HepG2 (cell line): ENCODE measurements at regions not wholly inside any gene's neighbourhood (a gene's known extent, or its start where the extent isn't known, plus 50 kb on each side); places are given as distances from the start of the nearest gene placed in this dataset.

Source experiments
- ATAC-seq: fragments of 200-7000 bp; cut with Tn5 transposase; 3 replicates; pipeline ENCODE4 v1.9.1; 2020; ENCODE audit warnings: mild to moderate bottlenecking, moderate library complexity
- BruUV-seq: library from RNA; stranded (reverse); fragments of 400-500 nt; replicated peaks from 2 replicates; lab custom pipeline; 2021; lab: Mats Ljungman, UMichigan
- CTCF ChIA-PET: fragments of 300-600 bp; formaldehyde crosslinking; extraction: SDS; loops from one replicate; lab custom pipeline; 2021; ENCODE audit warnings: low total read pairs, inconsistent platforms, low intra/inter-chr PET ratio; lab: Yijun Ruan, JAX
- POLR2A ChIA-PET: fragments of 350-600 bp; sonication (Branson Sonifier 250); formaldehyde crosslinking; loops from one replicate; lab custom pipeline; 2020; ENCODE audit warnings: antibody characterized with exemption, inconsistent platforms; lab: Yijun Ruan, JAX
- DNase-seq: peaks from one replicate; pipeline ENCODE4 v3.0.0-alpha.2; 2015; ENCODE audit warnings: low spot score
- FAIRE-seq: peaks from 3 replicates; lab custom pipeline; 2011; peaks lifted over from hg19 to GRCh38; lab: Jason Lieb, UNC
- H2AFZ ChIP-seq: one replicate; pipeline ENCODE4 v1.6.1; 2011; ENCODE audit warnings: low read length, inconsistent platforms
- H3K27ac ChIP-seq: fragments of 300-600 bp; 3 replicates; pipeline ENCODE4 v1.8.0; 2011; ENCODE audit warnings: mixed run types, mild to moderate bottlenecking, mixed read lengths, low read length, inconsistent platforms; ENCODE audit not compliant: insufficient read depth; ENCODE audit errors: extremely low read length
- H3K27me3 ChIP-seq, 2 experiments: fragments of 200-600 bp in 1 of 2; 2 replicates in 1 of 2; 3 replicates in 1 of 2; pipeline versions ENCODE4 v1.6.0 to v1.8.0; 2011; ENCODE audit warnings: low read length in 2 of 2, mild to moderate bottlenecking in 2 of 2, moderate library complexity in 2 of 2, inconsistent platforms in 1 of 2; ENCODE audit not compliant: insufficient read depth in 2 of 2, control insufficient read depth in 1 of 2
- H3K36me3 ChIP-seq, 2 experiments: fragments of 200-600 bp in 1 of 2; replicated peaks in 1 of 2; 2 replicates in 1 of 2; 3 replicates in 1 of 2; pipeline versions ENCODE4 v1.5.1 to v1.8.0; 2011; ENCODE audit warnings: low read length in 2 of 2, inconsistent platforms in 1 of 2; ENCODE audit not compliant: insufficient read depth in 2 of 2, control insufficient read depth in 1 of 2
- H3K4me1 ChIP-seq: 2 replicates; pipeline ENCODE4 v1.5.1; 2012; ENCODE audit warnings: low read length, inconsistent platforms; ENCODE audit not compliant: insufficient read depth
- H3K4me2 ChIP-seq: 2 replicates; pipeline ENCODE4 v1.6.0; 2011; ENCODE audit warnings: low read depth, low read length, inconsistent platforms
- H3K4me3 ChIP-seq, 3 experiments: fragments of 200-600 bp in 1 of 3; sonication (generic), shearing (Covaris generic) in 1 of 3; replicated peaks in 1 of 3; 2 replicates each; pipeline ENCODE4 v1.5.1; 2011 to 2016; ENCODE audit warnings: low read length in 3 of 3, inconsistent platforms in 2 of 3, low read depth in 2 of 3, mild to moderate bottlenecking in 2 of 3, control low read depth in 1 of 3, mixed read lengths in 1 of 3; ENCODE audit not compliant: insufficient read depth in 1 of 3
- H3K79me2 ChIP-seq: one replicate; pipeline ENCODE4 v1.6.1; 2011; ENCODE audit warnings: low read length, inconsistent platforms; ENCODE audit not compliant: insufficient read depth
- H3K9ac ChIP-seq: 2 replicates; pipeline ENCODE4 v1.6.0; 2011; ENCODE audit warnings: mild to moderate bottlenecking, low read depth, low read length, inconsistent platforms; ENCODE audit not compliant: insufficient read depth
- H3K9me3 ChIP-seq: 2 replicates; pipeline ENCODE4 v1.5.1; 2012; ENCODE audit warnings: mild to moderate bottlenecking, low read length
- H4K20me1 ChIP-seq: 2 replicates; pipeline ENCODE4 v1.6.0; 2011; ENCODE audit warnings: inconsistent platforms, mild to moderate bottlenecking, low read length, moderate library complexity; ENCODE audit not compliant: insufficient read depth
- BCLAF1 ChIP-seq: fragments of 450-650 bp; IDR thresholded peaks from 2 replicates; pipeline ENCODE4 v1.6.1; 2017; ENCODE audit warnings: mild to moderate bottlenecking
- CC2D1A ChIP-seq: sonication (generic); formaldehyde crosslinking; IDR thresholded peaks from 2 replicates; pipeline ENCODE4 v1.8.1; 2023; ENCODE audit warnings: mild to moderate bottlenecking, missing genetic modification reagents
- GATAD2A ChIP-seq: IDR thresholded peaks from 2 replicates; pipeline ENCODE4 v1.6.1; 2016
- LRRFIP1 ChIP-seq: sonication (generic); formaldehyde crosslinking; conservative IDR thresholded peaks from 2 replicates; pipeline ENCODE4 v1.4.0; 2020; ENCODE audit warnings: missing genetic modification reagents
- MED8 ChIP-seq: sonication (generic); formaldehyde crosslinking; IDR thresholded peaks from 2 replicates; pipeline ENCODE4 v1.8.1; 2023; ENCODE audit warnings: mild to moderate bottlenecking, missing genetic modification reagents; ENCODE audit not compliant: insufficient replicate concordance
- PPARG ChIP-seq: conservative IDR thresholded peaks from 2 replicates; pipeline ENCODE4 v1.6.1; 2016; ENCODE audit warnings: missing biosample characterization, missing genetic modification reagents
- TCF12 ChIP-seq, 2 experiments: fragments of 450-650 bp in 1 of 2; sonication (generic) in 1 of 2; formaldehyde crosslinking in 1 of 2; IDR thresholded peaks; 2 replicates each; pipeline versions ENCODE4 v1.6.1 to v1.8.0; 2017 to 2022; ENCODE audit warnings: antibody characterized with exemption in 1 of 2, mild to moderate bottlenecking in 1 of 2, missing genetic modification reagents in 1 of 2, moderate library complexity in 1 of 2
- ZNF607 ChIP-seq: sonication (generic); formaldehyde crosslinking; IDR thresholded peaks from 2 replicates; pipeline ENCODE4 v1.5.1; 2020; ENCODE audit warnings: missing genetic modification reagents, mild to moderate bottlenecking, borderline replicate concordance
- in situ Hi-C: cut with HindIII; loops from 2 replicates; pipeline ENCODE4 v1.10.0; 2017; ENCODE audit warnings: low pct_unique_long_range_greater_than_20kb; ENCODE audit not compliant: extremely low pct_ligation_motif_present
- intact Hi-C: fragments of 100-400 bp; cut with micrococcal nuclease; formaldehyde crosslinking; loops from one replicate; pipeline ENCODE4 v1.10.0; 2022; ENCODE audit not compliant: unreplicated experiment
- TF ChIP-seq, protein P1 (sequence below): IDR thresholded peaks from 2 replicates; pipeline ENCODE4 v1.6.1; 2016; ENCODE audit warnings: missing genetic modification reagents, missing compliant biosample characterization
- TF ChIP-seq, protein P2 (sequence below): sonication (generic); formaldehyde crosslinking; IDR thresholded peaks from 2 replicates; pipeline ENCODE4 v1.5.0; 2020; ENCODE audit warnings: missing genetic modification reagents
- TF ChIP-seq, protein P3 (sequence below): IDR thresholded peaks from 2 replicates; pipeline ENCODE4 v1.6.1; 2016; ENCODE audit warnings: low read depth, control low read depth

DNA sequence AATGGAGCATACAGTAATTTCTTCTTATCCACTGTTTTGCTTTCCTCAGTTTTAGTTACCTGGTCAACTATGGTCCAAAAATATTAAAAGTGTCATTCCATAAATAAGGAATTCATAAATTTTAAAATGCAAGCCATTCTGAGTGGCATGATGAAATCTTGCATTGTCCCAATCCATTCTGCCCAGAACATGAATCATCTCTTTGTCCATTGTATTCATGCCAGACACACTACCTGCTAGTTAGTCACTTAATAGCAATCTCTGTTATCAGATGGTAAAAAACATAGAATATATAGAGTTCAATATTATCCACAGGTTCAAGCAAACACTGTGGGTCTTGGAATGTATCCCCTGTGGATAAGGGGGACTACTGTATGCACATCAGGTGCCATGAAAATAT lies 872.2 kb upstream of the NXPH2 start (continued):
- TF ChIP-seq, protein P1, sequence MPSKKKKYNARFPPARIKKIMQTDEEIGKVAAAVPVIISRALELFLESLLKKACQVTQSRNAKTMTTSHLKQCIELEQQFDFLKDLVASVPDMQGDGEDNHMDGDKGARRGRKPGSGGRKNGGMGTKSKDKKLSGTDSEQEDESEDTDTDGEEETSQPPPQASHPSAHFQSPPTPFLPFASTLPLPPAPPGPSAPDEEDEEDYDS (CRISPR knock-in tag) = no peak
- TF ChIP-seq, protein P2, sequence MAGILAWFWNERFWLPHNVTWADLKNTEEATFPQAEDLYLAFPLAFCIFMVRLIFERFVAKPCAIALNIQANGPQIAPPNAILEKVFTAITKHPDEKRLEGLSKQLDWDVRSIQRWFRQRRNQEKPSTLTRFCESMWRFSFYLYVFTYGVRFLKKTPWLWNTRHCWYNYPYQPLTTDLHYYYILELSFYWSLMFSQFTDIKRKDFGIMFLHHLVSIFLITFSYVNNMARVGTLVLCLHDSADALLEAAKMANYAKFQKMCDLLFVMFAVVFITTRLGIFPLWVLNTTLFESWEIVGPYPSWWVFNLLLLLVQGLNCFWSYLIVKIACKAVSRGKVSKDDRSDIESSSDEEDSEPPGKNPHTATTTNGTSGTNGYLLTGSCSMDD (CRISPR knock-in tag) = no peak
- TF ChIP-seq BCLAF1 = no peak

GRCh38 chr2:139645617-139646016 lies 865.4 kb upstream of the NXPH2 start:
- H2AFZ ChIP-seq = no peak overlapping the region
- POLR2A ChIA-PET = no interaction called here
- no peak for DNase-seq
- peaks cover 67% of the 10 kb centered on the region for H3K9me3 ChIP-seq
- H3K27ac ChIP-seq = no peak overlapping the region
- in situ Hi-C loops = no loop called here
- H4K20me1 ChIP-seq = no peaks in the 10 kb centered on the region
- no TSS peak for BruUV-seq
- no peak overlapping the region for H3K4me2 ChIP-seq
- no peak overlapping the region for H3K4me3 ChIP-seq
- no peak for FAIRE-seq
- no peaks in the 10 kb centered on the region for H3K79me2 ChIP-seq
- no peaks in the 10 kb centered on the region for H3K36me3 ChIP-seq
- no peak for ATAC-seq
- H3K9ac ChIP-seq = no peak overlapping the region
- CTCF ChIA-PET = no interaction called here
- intact Hi-C loops = no loop called here
- no peaks in the 10 kb centered on the region; a peak in 1 of 5 replicates for H3K27me3 ChIP-seq
- no peaks in the 10 kb centered on the region for H3K4me1 ChIP-seq
- TF ChIP-seq LRRFIP1 (CRISPR knock-in tag) = no peak
- TF ChIP-seq, protein P3, sequence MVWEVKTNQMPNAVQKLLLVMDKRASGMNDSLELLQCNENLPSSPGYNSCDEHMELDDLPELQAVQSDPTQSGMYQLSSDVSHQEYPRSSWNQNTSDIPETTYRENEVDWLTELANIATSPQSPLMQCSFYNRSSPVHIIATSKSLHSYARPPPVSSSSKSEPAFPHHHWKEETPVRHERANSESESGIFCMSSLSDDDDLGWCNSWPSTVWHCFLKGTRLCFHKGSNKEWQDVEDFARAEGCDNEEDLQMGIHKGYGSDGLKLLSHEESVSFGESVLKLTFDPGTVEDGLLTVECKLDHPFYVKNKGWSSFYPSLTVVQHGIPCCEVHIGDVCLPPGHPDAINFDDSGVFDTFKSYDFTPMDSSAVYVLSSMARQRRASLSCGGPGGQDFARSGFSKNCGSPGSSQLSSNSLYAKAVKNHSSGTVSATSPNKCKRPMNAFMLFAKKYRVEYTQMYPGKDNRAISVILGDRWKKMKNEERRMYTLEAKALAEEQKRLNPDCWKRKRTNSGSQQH = no peak
- TF ChIP-seq GATAD2A = no peak
- TF ChIP-seq MED8 (CRISPR knock-in tag) = no peak
- no peak for TF ChIP-seq PPARG (CRISPR knock-in tag)
- TF ChIP-seq TCF12 (IDR thresholded peaks at IDR 0.05) = no peak
- no peak for TF ChIP-seq TCF12 (CRISPR knock-in tag; IDR thresholded peaks at IDR 0.05)
- no peak for TF ChIP-seq CC2D1A
- no peak for TF ChIP-seq ZNF607 (CRISPR knock-in tag)
